WTC11 (cell line): ENCODE measurements at regions not wholly inside any gene's neighbourhood (a gene's known extent, or its start where the extent isn't known, plus 50 kb on each side); places are given as distances from the start of the nearest gene placed in this dataset.

Experiments used
- ATF2 ChIP-seq: sonication (generic); formaldehyde crosslinking; IDR thresholded peaks from 2 replicates; pipeline ENCODE4 v1.8.1; 2022; ENCODE audit warnings: low read depth, missing genetic modification reagents, borderline replicate concordance
- CREB1 ChIP-seq: sonication (generic); formaldehyde crosslinking; IDR thresholded peaks from 2 replicates; pipeline ENCODE4 v1.8.0; 2023; ENCODE audit warnings: mild to moderate bottlenecking, missing genetic modification reagents
- CTCF ChIP-seq: fragments of 200-600 bp; IDR thresholded peaks from 2 replicates; pipeline ENCODE4 v1.8.0; 2022; ENCODE audit warnings: antibody characterized with exemption
- E2F1 ChIP-seq: sonication (generic); formaldehyde crosslinking; IDR thresholded peaks from 2 replicates; pipeline ENCODE4 v1.8.0; 2022; ENCODE audit warnings: mild to moderate bottlenecking, missing genetic modification reagents
- HMGXB4 ChIP-seq: sonication (generic); formaldehyde crosslinking; IDR thresholded peaks from 2 replicates; pipeline ENCODE4 v1.8.1; 2023; ENCODE audit warnings: mild to moderate bottlenecking, moderate library complexity, missing genetic modification reagents
- NFE2L1 ChIP-seq: sonication (generic); formaldehyde crosslinking; IDR thresholded peaks from 2 replicates; pipeline ENCODE4 v1.8.1; 2023; ENCODE audit warnings: missing genetic modification reagents
- NR2C2 ChIP-seq: sonication (generic); formaldehyde crosslinking; IDR thresholded peaks from 2 replicates; pipeline ENCODE4 v1.8.0; 2022; ENCODE audit warnings: mild to moderate bottlenecking, missing genetic modification reagents
- PRDM15 ChIP-seq: sonication (generic); formaldehyde crosslinking; IDR thresholded peaks from 2 replicates; pipeline ENCODE4 v1.8.0; 2022; ENCODE audit warnings: missing genetic modification reagents
- PREB ChIP-seq: sonication (generic); formaldehyde crosslinking; IDR thresholded peaks from 2 replicates; pipeline ENCODE4 v1.8.1; 2022; ENCODE audit warnings: mild to moderate bottlenecking, missing genetic modification reagents, moderate library complexity, borderline replicate concordance
- TEAD4 ChIP-seq: sonication (generic); formaldehyde crosslinking; IDR thresholded peaks from 2 replicates; pipeline ENCODE4 v1.8.0; 2022; ENCODE audit warnings: mild to moderate bottlenecking, missing genetic modification reagents
- ZNF121 ChIP-seq: sonication (generic); formaldehyde crosslinking; IDR thresholded peaks from 2 replicates; pipeline ENCODE4 v1.8.0; 2023; ENCODE audit warnings: missing genetic modification reagents
- ZNF512 ChIP-seq: sonication (generic); formaldehyde crosslinking; IDR thresholded peaks from 2 replicates; pipeline ENCODE4 v1.8.1; 2022; ENCODE audit warnings: missing genetic modification reagents, borderline replicate concordance

- TF ChIP-seq ZNF121 (CRISPR knock-in tag) (no peak), CTCF (no peak), HMGXB4 (no peak), E2F1 (no peak), CREB1 (CRISPR knock-in tag) (no peak), PRDM15 (no peak), NR2C2 (no peak), NFE2L1 (no peak), PREB (CRISPR knock-in tag) (no peak), ZNF512 (CRISPR knock-in tag) (no peak), ATF2 (CRISPR knock-in tag) (no peak), TEAD4 (CRISPR knock-in tag) (no peak)
Measured at GRCh38 chr6:141393405-141394124, 739.2 kb upstream of the GJE1 start.
